ENCODE measurements at regions not wholly inside any gene's neighbourhood (a gene's known extent, or its start where the extent isn't known, plus 50 kb on each side); places are given as distances from the start of the nearest gene placed in this dataset.

DNA sequence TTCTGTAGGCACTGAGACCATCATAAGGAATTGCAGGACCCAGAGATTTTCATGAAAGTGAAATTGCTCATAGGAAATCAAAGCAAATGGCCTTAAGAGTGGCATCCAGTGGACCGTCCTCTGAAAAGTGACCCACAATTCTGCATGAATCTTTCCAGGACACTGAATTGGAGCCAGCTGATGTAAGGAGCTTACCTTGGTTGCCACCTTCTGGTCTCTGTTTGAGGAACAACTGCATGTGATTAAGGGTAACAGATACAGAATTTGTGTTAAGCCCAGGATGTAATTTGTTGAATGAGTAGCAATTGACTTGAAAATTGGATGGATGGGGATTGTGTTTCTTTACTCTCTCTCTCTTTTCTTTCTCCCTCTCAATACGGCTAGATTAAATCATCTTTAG is 49.9 kb upstream of the GAS1 start:
- Histone ChIP-seq H4K20me1 (ENCODE audit: control insufficient read depth, extremely low read depth, insufficient read depth, low read length) (no peaks in the 10 kb centered on the region), H3K4me1 (ENCODE audit: control insufficient read depth, extremely low read depth, insufficient read depth, low read length) (no peaks in the 10 kb centered on the region), H3K27ac (ENCODE audit: control insufficient read depth, insufficient read depth, low read length) (no peak overlapping the region), H3K4me2 (ENCODE audit: control insufficient read depth, extremely low read depth, insufficient read depth, low read depth, low read length) (no peak overlapping the region), H3K4me3 (ENCODE audit: control insufficient read depth in 2 of 3, extremely low read depth in 1 of 3, insufficient read depth in 2 of 3, low read depth in 1 of 3, low read length in 3 of 3) (no peak overlapping the region), H3K79me2 (ENCODE audit: control insufficient read depth, insufficient read depth, low read length) (no peaks in the 10 kb centered on the region), H3K9me1 (ENCODE audit: control insufficient read depth, extremely low read depth, insufficient read depth, low read length) (no peaks in the 10 kb centered on the region), H3K9ac (ENCODE audit: control insufficient read depth, extremely low read depth, insufficient read depth, low read length) (no peak overlapping the region), H3K36me3 (ENCODE audit: control insufficient read depth in 2 of 2, extremely low read depth in 1 of 2, insufficient read depth in 2 of 2, low read length in 2 of 2) (no peaks in the 10 kb centered on the region), H3K27me3 (ENCODE audit: control insufficient read depth, extremely low read depth, insufficient read depth, low read length) (no peaks in the 10 kb centered on the region), H2AFZ (ENCODE audit: control insufficient read depth, low read length) (no peak overlapping the region), H3K9me3 (ENCODE audit: control insufficient read depth, low read depth, low read length) (no peaks in the 10 kb centered on the region)
- FAIRE-seq (no peak), DNase-seq (ENCODE audit: low read depth, low spot score) (no peak)
- dilution Hi-C loops (cut with MboI; ENCODE audit: extremely low pct_ligation_motif_present, low sequenced_read_pairs), result no loop called here
- TF ChIP-seq EZH2 (IDR thresholded peaks at IDR 0.05; ENCODE audit: low read length), result no peak
- TF ChIP-seq, protein P1, sequence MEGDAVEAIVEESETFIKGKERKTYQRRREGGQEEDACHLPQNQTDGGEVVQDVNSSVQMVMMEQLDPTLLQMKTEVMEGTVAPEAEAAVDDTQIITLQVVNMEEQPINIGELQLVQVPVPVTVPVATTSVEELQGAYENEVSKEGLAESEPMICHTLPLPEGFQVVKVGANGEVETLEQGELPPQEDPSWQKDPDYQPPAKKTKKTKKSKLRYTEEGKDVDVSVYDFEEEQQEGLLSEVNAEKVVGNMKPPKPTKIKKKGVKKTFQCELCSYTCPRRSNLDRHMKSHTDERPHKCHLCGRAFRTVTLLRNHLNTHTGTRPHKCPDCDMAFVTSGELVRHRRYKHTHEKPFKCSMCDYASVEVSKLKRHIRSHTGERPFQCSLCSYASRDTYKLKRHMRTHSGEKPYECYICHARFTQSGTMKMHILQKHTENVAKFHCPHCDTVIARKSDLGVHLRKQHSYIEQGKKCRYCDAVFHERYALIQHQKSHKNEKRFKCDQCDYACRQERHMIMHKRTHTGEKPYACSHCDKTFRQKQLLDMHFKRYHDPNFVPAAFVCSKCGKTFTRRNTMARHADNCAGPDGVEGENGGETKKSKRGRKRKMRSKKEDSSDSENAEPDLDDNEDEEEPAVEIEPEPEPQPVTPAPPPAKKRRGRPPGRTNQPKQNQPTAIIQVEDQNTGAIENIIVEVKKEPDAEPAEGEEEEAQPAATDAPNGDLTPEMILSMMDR (optimal IDR thresholded peaks at IDR 0.05 in 1 of 3, IDR thresholded peaks at IDR 0.05 in 1 of 3, conservative IDR thresholded peaks at IDR 0.05 in 1 of 3; ENCODE audit: extremely low read depth in 1 of 3, insufficient read depth in 2 of 3, low read length in 3 of 3), result no peak

GRCh38 chr9:86997951-86998350 is 50.6 kb upstream of the GAS1 start:
- Histone ChIP-seq H4K20me1 (ENCODE audit: control insufficient read depth, extremely low read depth, insufficient read depth, low read length) (no peaks in the 10 kb centered on the region), H3K4me2 (ENCODE audit: control insufficient read depth, extremely low read depth, insufficient read depth, low read depth, low read length) (no peak overlapping the region), H3K27ac (ENCODE audit: control insufficient read depth, insufficient read depth, low read length) (no peak overlapping the region), H2AFZ (ENCODE audit: control insufficient read depth, low read length) (no peak overlapping the region), H3K4me1 (ENCODE audit: control insufficient read depth, extremely low read depth, insufficient read depth, low read length) (no peaks in the 10 kb centered on the region), H3K4me3 (ENCODE audit: control insufficient read depth in 2 of 3, extremely low read depth in 1 of 3, insufficient read depth in 2 of 3, low read depth in 1 of 3, low read length in 3 of 3) (no peak overlapping the region), H3K79me2 (ENCODE audit: control insufficient read depth, insufficient read depth, low read length) (no peaks in the 10 kb centered on the region), H3K9ac (ENCODE audit: control insufficient read depth, extremely low read depth, insufficient read depth, low read length) (no peak overlapping the region), H3K36me3 (ENCODE audit: control insufficient read depth in 2 of 2, extremely low read depth in 1 of 2, insufficient read depth in 2 of 2, low read length in 2 of 2) (no peaks in the 10 kb centered on the region), H3K9me1 (ENCODE audit: control insufficient read depth, extremely low read depth, insufficient read depth, low read length) (no peaks in the 10 kb centered on the region), H3K9me3 (ENCODE audit: control insufficient read depth, low read depth, low read length) (no peaks in the 10 kb centered on the region), H3K27me3 (ENCODE audit: control insufficient read depth, extremely low read depth, insufficient read depth, low read length) (no peaks in the 10 kb centered on the region)
- DNase-seq (ENCODE audit: low read depth, low spot score) (no peak), FAIRE-seq (no peak)
- dilution Hi-C loops (cut with MboI; ENCODE audit: extremely low pct_ligation_motif_present, low sequenced_read_pairs), result no loop called here
- TF ChIP-seq EZH2 (IDR thresholded peaks at IDR 0.05; ENCODE audit: low read length), result no peak
- TF ChIP-seq, protein P1 (optimal IDR thresholded peaks at IDR 0.05 in 1 of 3, IDR thresholded peaks at IDR 0.05 in 1 of 3, conservative IDR thresholded peaks at IDR 0.05 in 1 of 3; ENCODE audit: extremely low read depth in 1 of 3, insufficient read depth in 2 of 3, low read length in 3 of 3), result no peak
